VCaP (cell line): ENCODE measurements at regions not wholly inside any gene's neighbourhood (a gene's known extent, or its start where the extent isn't known, plus 50 kb on each side); places are given as distances from the start of the nearest gene placed in this dataset.
"Not testable (repeated sequence)": the region's sequence is repeated elsewhere in the genome, so short reads cannot be mapped to it uniquely, and the experiment has no call there.

Experiments used
- H3K27ac ChIP-seq: fragments of 450-650 bp; 2 replicates; pipeline ENCODE4 v1.5.1; 2017
- CTCF ChIP-seq: fragments of 450-650 bp; conservative IDR thresholded peaks from 2 replicates; pipeline ENCODE4 v1.5.1; 2017; ENCODE audit warnings: mild to moderate bottlenecking, moderate library complexity

- TF ChIP-seq CTCF, result no peak
- H3K27ac ChIP-seq, result no peak overlapping the region
Measured at GRCh38 chr4:120207021-120207420, 140.4 kb upstream of the MAD2L1 start.

GRCh38 chr4:120202222-120202621 lies 135.6 kb upstream of the MAD2L1 start:
- TF ChIP-seq CTCF, result no peak
- H3K27ac ChIP-seq, result no peak overlapping the region

- H3K27ac ChIP-seq, result not testable (repeated sequence)
Measured at GRCh38 chr4:120200573-120201110, 134.0 kb upstream of the MAD2L1 start.

GRCh38 chr4:120198411-120198810 lies 131.8 kb upstream of the MAD2L1 start:
- no peak for TF ChIP-seq CTCF
- H3K27ac ChIP-seq, result no peak overlapping the region

- TF ChIP-seq CTCF, result no peak
- H3K27ac ChIP-seq, result no peak overlapping the region
Measured at GRCh38 chr4:120177603-120178002, 111.0 kb upstream of the MAD2L1 start.

- no peak for TF ChIP-seq CTCF
- H3K27ac ChIP-seq, result no peak overlapping the region
Measured at GRCh38 chr4:120175272-120175671, 108.6 kb upstream of the MAD2L1 start.

- H3K27ac ChIP-seq, result no peak overlapping the region
- no peak for TF ChIP-seq CTCF
Measured at GRCh38 chr4:120163895-120164294, 97.2 kb upstream of the MAD2L1 start.

- no peak for TF ChIP-seq CTCF
- H3K27ac ChIP-seq, result no peak overlapping the region
Measured at GRCh38 chr4:120158841-120159463, 92.3 kb upstream of the MAD2L1 start.
